ENCODE measurements at regions not wholly inside any gene's neighbourhood (a gene's known extent, or its start where the extent isn't known, plus 50 kb on each side); places are given as distances from the start of the nearest gene placed in this dataset.

GRCh38 chr5:101531026-101531425, 627.9 kb upstream of the ST8SIA4 start:
- TF ChIP-seq CTCF (IDR thresholded peaks at IDR 0.05) (no peak), POLR2A (IDR thresholded peaks at IDR 0.05) (no peak)
